ENCODE measurements at regions not wholly inside any gene's neighbourhood (a gene's known extent, or its start where the extent isn't known, plus 50 kb on each side); places are given as distances from the start of the nearest gene placed in this dataset.

GRCh38 chr2:191501561-191502168 lies 176.3 kb upstream of the NABP1 start:
- TF ChIP-seq CTCF (IDR thresholded peaks at IDR 0.05; ENCODE audit: low read length): no peak
- TF ChIP-seq EZH2 (IDR thresholded peaks at IDR 0.05; ENCODE audit: borderline replicate concordance, low read length): no peak
